CD4-positive, alpha-beta memory T cell (primary cell): ENCODE measurements at regions not wholly inside any gene's neighbourhood (a gene's known extent, or its start where the extent isn't known, plus 50 kb on each side); places are given as distances from the start of the nearest gene placed in this dataset.
"Not testable (repeated sequence)": the region's sequence is repeated elsewhere in the genome, so short reads cannot be mapped to it uniquely, and the experiment has no call there.

Experiments
- CTCF ChIA-PET: fragments of 350-600 bp; sonication (Branson Sonifier 250); formaldehyde crosslinking; loops from one replicate; lab custom pipeline; 2021; ENCODE audit warnings: inconsistent platforms; ENCODE audit not compliant: partially characterized antibody; lab: Charles Lee
- POLR2A ChIA-PET: fragments of 350-600 bp; sonication (Branson Sonifier 250); formaldehyde crosslinking; loops from one replicate; lab custom pipeline; 2021; ENCODE audit not compliant: partially characterized antibody; lab: Charles Lee
- DNase-seq, 5 donors: peaks; one replicate each; pipeline versions ENCODE4 v3.0.0 to v3.0.0-alpha.2; 2020 to 2022; ENCODE audit warnings: mixed read lengths in 1 of 5
- H3K27ac ChIP-seq: one replicate; pipeline ENCODE4 v1.7.0; 2013; ENCODE audit warnings: low read depth, low read length
- H3K27me3 ChIP-seq: 2 replicates; pipeline ENCODE4 v1.7.0; 2013; ENCODE audit warnings: mild to moderate bottlenecking, low read length, moderate library complexity; ENCODE audit not compliant: insufficient read depth
- H3K36me3 ChIP-seq: 2 replicates; pipeline ENCODE4 v1.7.0; 2013; ENCODE audit warnings: mild to moderate bottlenecking, low read length, moderate library complexity; ENCODE audit not compliant: insufficient read depth
- H3K4me1 ChIP-seq: 2 replicates; pipeline ENCODE4 v1.7.0; 2013; ENCODE audit warnings: mild to moderate bottlenecking, low read length, moderate library complexity; ENCODE audit not compliant: insufficient read depth
- H3K4me3 ChIP-seq, 2 donors: one replicate each; pipeline ENCODE4 v1.7.0; 2013; ENCODE audit warnings: low read length in 2 of 2, mild to moderate bottlenecking in 1 of 2
- H3K9me3 ChIP-seq, 2 donors: one replicate each; pipeline ENCODE4 v1.7.0; 2013; ENCODE audit warnings: low read length in 2 of 2, control low read depth in 1 of 2; ENCODE audit not compliant: control insufficient read depth in 1 of 2
- H3K27ac Mint-ChIP-seq, 7 donors: one replicate each; pipeline ENCODE4 v1.8.0; 2020 to 2021; ENCODE audit warnings: mixed read lengths in 7 of 7, mild to moderate bottlenecking in 6 of 7, inconsistent platforms in 3 of 7, moderate library complexity in 3 of 7
- H3K27me3 Mint-ChIP-seq, 2 donors: one replicate each; pipeline ENCODE4 v1.8.0; 2020 to 2021; ENCODE audit warnings: mixed read lengths in 2 of 2
- H3K36me3 Mint-ChIP-seq, 2 donors: one replicate each; pipeline ENCODE4 v1.8.0; 2020 to 2021; ENCODE audit warnings: mixed read lengths in 2 of 2, inconsistent platforms in 1 of 2, mild to moderate bottlenecking in 1 of 2
- H3K4me1 Mint-ChIP-seq, 4 donors: one replicate each; pipeline ENCODE4 v1.8.0; 2020 to 2021; ENCODE audit warnings: mixed read lengths in 4 of 4, mild to moderate bottlenecking in 1 of 4
- H3K4me3 Mint-ChIP-seq, 8 donors: one replicate each; pipeline ENCODE4 v1.8.0; 2020 to 2021; ENCODE audit warnings: mixed read lengths in 8 of 8, mild to moderate bottlenecking in 7 of 8, moderate library complexity in 6 of 8, inconsistent platforms in 3 of 8
- H3K9me3 Mint-ChIP-seq, 8 donors: one replicate each; pipeline ENCODE4 v1.8.0; 2020 to 2021; ENCODE audit warnings: mixed read lengths in 8 of 8, mild to moderate bottlenecking in 5 of 8, inconsistent platforms in 3 of 8, moderate library complexity in 1 of 8
- intact Hi-C: fragments of 100-400 bp; cut with micrococcal nuclease; formaldehyde crosslinking; loops from one replicate; pipeline ENCODE4 v1.15.1; 2023

- H3K36me3 Mint-ChIP-seq, H3K4me1 Mint-ChIP-seq, H3K27ac ChIP-seq, CTCF ChIA-PET, POLR2A ChIA-PET, H3K27ac Mint-ChIP-seq, H3K4me3 Mint-ChIP-seq, H3K27me3 Mint-ChIP-seq, H3K36me3 ChIP-seq, H3K4me3 ChIP-seq, H3K9me3 ChIP-seq, H3K4me1 ChIP-seq, intact Hi-C loops, DNase-seq, H3K27me3 ChIP-seq: not testable (repeated sequence)
- H3K9me3 Mint-ChIP-seq: peaks cover 2 to 44% (median 20%) of the 10 kb centered on the region in 8 donors
Measured at GRCh38 chr4:13761581-13761980, 134.1 kb upstream of the BOD1L1 start.

DNA sequence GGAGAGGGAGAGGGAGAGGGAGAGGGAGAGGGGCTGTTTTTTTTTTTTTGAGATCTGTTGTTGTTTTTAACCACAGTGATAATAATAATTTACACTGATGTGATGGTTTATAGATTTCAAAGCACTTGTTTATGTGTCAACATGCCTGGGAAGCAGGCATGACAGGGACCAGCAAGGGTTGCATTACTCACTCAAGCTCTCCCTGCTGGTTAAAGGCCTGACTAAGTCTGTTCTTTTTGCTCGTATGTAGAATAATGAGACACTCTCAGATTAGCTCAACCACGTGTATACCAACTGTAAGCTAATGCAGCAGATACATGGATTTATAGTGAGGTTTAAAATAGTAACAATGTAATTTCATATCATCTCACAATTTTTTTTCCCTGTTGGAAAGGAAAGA, 134.6 kb upstream of the BOD1L1 start:
- POLR2A ChIA-PET: no interaction called here
- peaks cover 2 to 44% (median 20%) of the 10 kb centered on the region in 8 donors for H3K9me3 Mint-ChIP-seq
- Histone ChIP-seq H3K36me3 (no peaks in the 10 kb centered on the region), H3K4me1 (no peaks in the 10 kb centered on the region), H3K9me3 (no peaks in the 10 kb centered on the region), H3K4me3 (no peak overlapping the region), H3K27me3 (no peaks in the 10 kb centered on the region), H3K27ac (no peak overlapping the region)
- CTCF ChIA-PET: interaction anchor here (0.7 kb wide), 1 partner anchor 44 kb away, joined by 3 read pairs; no protein-coding TSS in a partner anchor
- no peaks in the 10 kb centered on the region for H3K4me1 Mint-ChIP-seq
- H3K27ac Mint-ChIP-seq: no peak overlapping the region
- H3K27me3 Mint-ChIP-seq: no peaks in the 10 kb centered on the region
- H3K36me3 Mint-ChIP-seq: peaks cover 0 to 3% of the 10 kb centered on the region in 2 donors
- DNase-seq: no peak
- no peak overlapping the region for H3K4me3 Mint-ChIP-seq
- intact Hi-C loops: no loop called here

DNA sequence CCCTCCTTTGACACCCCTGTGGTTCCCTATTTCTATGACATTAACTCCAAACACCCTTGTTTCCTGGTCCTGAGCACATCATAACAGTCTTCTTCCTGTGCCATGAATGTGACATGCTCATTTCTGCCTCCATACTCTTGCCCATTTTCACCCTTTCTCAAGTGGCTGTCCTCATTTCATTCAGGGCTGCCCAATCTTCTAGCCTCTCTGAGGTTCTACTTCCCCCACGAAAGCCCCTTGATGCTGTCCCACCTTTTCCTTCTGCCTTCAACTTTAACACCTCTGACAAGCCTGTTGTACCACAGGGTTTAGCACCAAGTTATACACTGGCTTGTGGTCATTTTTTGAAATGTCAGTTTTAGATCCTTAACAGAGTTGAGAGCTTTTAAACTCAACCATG, 136.2 kb upstream of the BOD1L1 start:
- H3K4me1 ChIP-seq: no peaks in the 10 kb centered on the region
- POLR2A ChIA-PET: no interaction called here
- H3K36me3 ChIP-seq: no peaks in the 10 kb centered on the region
- no peak overlapping the region for H3K27ac Mint-ChIP-seq
- H3K27me3 ChIP-seq: no peaks in the 10 kb centered on the region
- H3K9me3 Mint-ChIP-seq: peaks cover under 1 to 29% (median 11%) of the 10 kb centered on the region in 8 donors
- DNase-seq: no peak
- intact Hi-C loops: no loop called here
- no peak overlapping the region for H3K4me3 Mint-ChIP-seq
- H3K36me3 Mint-ChIP-seq: peaks cover 0 to 3% of the 10 kb centered on the region in 2 donors
- H3K9me3 ChIP-seq: no peaks in the 10 kb centered on the region
- no peak overlapping the region for H3K27ac ChIP-seq
- no peaks in the 10 kb centered on the region for H3K27me3 Mint-ChIP-seq
- no peaks in the 10 kb centered on the region for H3K4me1 Mint-ChIP-seq
- H3K4me3 ChIP-seq: no peak overlapping the region
- CTCF ChIA-PET: no interaction called here

DNA sequence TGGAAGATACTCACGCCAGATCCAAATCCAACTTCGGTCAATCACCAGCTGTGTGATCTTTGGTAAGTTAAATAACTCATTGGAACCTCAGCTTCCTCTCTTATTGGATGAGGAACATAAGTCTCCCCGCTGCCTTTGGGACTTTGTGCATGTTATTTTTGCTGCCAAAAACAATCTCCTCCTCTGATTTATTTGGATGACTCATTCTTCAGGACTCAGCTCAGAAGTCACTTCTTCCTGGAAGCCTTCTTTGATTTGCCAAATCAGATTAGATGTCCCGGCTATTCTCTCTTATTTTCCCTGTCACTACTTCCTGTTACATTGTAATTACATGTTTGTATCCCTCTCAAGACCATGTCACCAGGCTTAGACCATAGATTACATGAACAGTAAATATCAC, 138.0 kb upstream of the BOD1L1 start:
- no peaks in the 10 kb centered on the region for H3K9me3 ChIP-seq
- Mint-ChIP-seq H3K4me3 (no peak overlapping the region), H3K9me3 (peaks cover 3 to 24% (median 8%) of the 10 kb centered on the region in 8 donors), H3K4me1 (no peaks in the 10 kb centered on the region), H3K27me3 (no peaks in the 10 kb centered on the region), H3K36me3 (peaks cover 0 to 3% of the 10 kb centered on the region in 2 donors), H3K27ac (no peak overlapping the region)
- H3K36me3 ChIP-seq: no peaks in the 10 kb centered on the region
- intact Hi-C loops: no loop called here
- ChIA-PET POLR2A (no interaction called here), CTCF (no interaction called here)
- DNase-seq: no peak
- H3K27ac ChIP-seq: no peak overlapping the region
- no peaks in the 10 kb centered on the region for H3K27me3 ChIP-seq
- no peaks in the 10 kb centered on the region for H3K4me1 ChIP-seq
- H3K4me3 ChIP-seq: no peak overlapping the region

DNA sequence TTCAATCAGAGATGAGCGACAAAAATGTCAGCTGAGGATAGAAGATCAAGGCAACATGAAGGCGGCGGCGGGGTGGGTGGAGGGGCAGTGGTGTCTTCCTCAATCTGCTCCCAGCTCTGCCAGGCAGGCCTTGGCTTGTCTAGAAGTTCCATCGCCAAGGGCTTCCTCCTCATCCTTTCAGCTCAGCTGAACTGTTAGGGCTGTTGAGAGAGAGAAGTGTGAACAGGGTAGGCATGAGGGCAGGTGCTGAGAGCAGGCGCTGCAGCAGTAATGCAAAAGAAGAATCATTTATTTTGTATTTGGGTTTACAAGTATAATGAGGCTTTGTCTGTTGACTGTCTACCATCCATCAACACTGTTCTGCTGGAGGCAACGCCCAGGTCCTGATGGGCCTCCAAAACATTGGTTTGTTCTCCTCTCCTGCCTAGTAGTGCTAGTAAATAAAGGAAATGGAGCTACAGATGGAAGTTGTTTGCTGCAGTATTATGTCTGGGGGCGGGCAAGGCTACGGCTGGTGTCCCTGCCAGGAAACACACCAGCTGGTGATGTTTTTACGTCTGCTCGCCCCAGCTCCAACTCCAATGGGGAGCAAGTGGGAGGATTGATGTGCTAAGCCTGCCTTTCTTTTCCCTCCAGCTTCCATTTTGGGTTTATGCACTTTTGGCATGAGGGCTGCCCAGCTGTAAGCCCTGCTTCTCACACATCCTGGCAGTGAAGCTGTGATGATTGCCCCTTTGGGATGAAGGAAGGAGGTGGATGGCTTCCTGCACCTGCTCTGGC, 139.4 kb upstream of the BOD1L1 start:
- DNase-seq: no peak
- H3K36me3 ChIP-seq: no peaks in the 10 kb centered on the region
- ChIA-PET POLR2A (no interaction called here), CTCF (no interaction called here)
- no peak overlapping the region for H3K27ac ChIP-seq
- Mint-ChIP-seq H3K36me3 (peaks cover 0 to 3% of the 10 kb centered on the region in 2 donors), H3K9me3 (peaks cover 4 to 27% (median 8%) of the 10 kb centered on the region in 8 donors), H3K27ac (no peak overlapping the region), H3K4me1 (no peaks in the 10 kb centered on the region), H3K27me3 (no peaks in the 10 kb centered on the region), H3K4me3 (no peak overlapping the region)
- no peaks in the 10 kb centered on the region for H3K4me1 ChIP-seq
- no peaks in the 10 kb centered on the region for H3K9me3 ChIP-seq
- intact Hi-C loops: no loop called here
- no peaks in the 10 kb centered on the region for H3K27me3 ChIP-seq
- no peak overlapping the region for H3K4me3 ChIP-seq

GRCh38 chr4:13777341-13777740, 149.8 kb upstream of the BOD1L1 start:
- no peaks in the 10 kb centered on the region for H3K36me3 Mint-ChIP-seq
- DNase-seq: no peak
- no peaks in the 10 kb centered on the region for H3K4me1 ChIP-seq
- no peak overlapping the region for H3K4me3 Mint-ChIP-seq
- H3K27ac ChIP-seq: no peak overlapping the region
- H3K4me1 Mint-ChIP-seq: no peaks in the 10 kb centered on the region
- H3K9me3 Mint-ChIP-seq: peaks cover 0 to 24% (median 6%) of the 10 kb centered on the region in 8 donors
- CTCF ChIA-PET: no interaction called here
- H3K27me3 Mint-ChIP-seq: no peaks in the 10 kb centered on the region
- H3K27ac Mint-ChIP-seq: no peak overlapping the region
- H3K36me3 ChIP-seq: no peaks in the 10 kb centered on the region
- H3K27me3 ChIP-seq: no peaks in the 10 kb centered on the region
- H3K9me3 ChIP-seq: no peaks in the 10 kb centered on the region
- POLR2A ChIA-PET: no interaction called here
- no peak overlapping the region for H3K4me3 ChIP-seq
- intact Hi-C loops: no loop called here

- ChIA-PET POLR2A (no interaction called here), CTCF (no interaction called here)
- Mint-ChIP-seq H3K9me3 (peaks cover 0 to 24% (median 6%) of the 10 kb centered on the region in 8 donors), H3K27ac (no peak overlapping the region), H3K4me1 (no peaks in the 10 kb centered on the region), H3K27me3 (peaks cover 0 to 2% of the 10 kb centered on the region in 2 donors), H3K36me3 (no peaks in the 10 kb centered on the region), H3K4me3 (no peak overlapping the region)
- no peaks in the 10 kb centered on the region for H3K27me3 ChIP-seq
- intact Hi-C loops: no loop called here
- H3K27ac ChIP-seq: no peak overlapping the region
- H3K9me3 ChIP-seq: no peaks in the 10 kb centered on the region
- DNase-seq: no peak
- H3K36me3 ChIP-seq: no peaks in the 10 kb centered on the region
- H3K4me1 ChIP-seq: no peaks in the 10 kb centered on the region
- no peak overlapping the region for H3K4me3 ChIP-seq
Measured at GRCh38 chr4:13778367-13778766, 150.8 kb upstream of the BOD1L1 start.
